Tibial nerve (tissue), 3 donors: ENCODE measurements at regions not wholly inside any gene's neighbourhood (a gene's known extent, or its start where the extent isn't known, plus 50 kb on each side); places are given as distances from the start of the nearest gene placed in this dataset.

Source experiments
- CTCF ChIP-seq, 5 experiments: fragments of 200-600 bp in 3 of 5; fragments of 450-650 bp in 2 of 5; sonication (generic) in 3 of 5; IDR thresholded peaks; one replicate each; pipeline ENCODE4 v1.5.1; 2016 to 2019; ENCODE audit warnings: antibody characterized with exemption in 5 of 5, mild to moderate bottlenecking in 3 of 5, moderate library complexity in 2 of 5
- POLR2A ChIP-seq, 2 donors: fragments of 450-650 bp; IDR thresholded peaks; one replicate each; pipeline ENCODE4 v1.6.1; 2017; ENCODE audit warnings: antibody characterized with exemption in 2 of 2, mild to moderate bottlenecking in 2 of 2, moderate library complexity in 2 of 2

DNA sequence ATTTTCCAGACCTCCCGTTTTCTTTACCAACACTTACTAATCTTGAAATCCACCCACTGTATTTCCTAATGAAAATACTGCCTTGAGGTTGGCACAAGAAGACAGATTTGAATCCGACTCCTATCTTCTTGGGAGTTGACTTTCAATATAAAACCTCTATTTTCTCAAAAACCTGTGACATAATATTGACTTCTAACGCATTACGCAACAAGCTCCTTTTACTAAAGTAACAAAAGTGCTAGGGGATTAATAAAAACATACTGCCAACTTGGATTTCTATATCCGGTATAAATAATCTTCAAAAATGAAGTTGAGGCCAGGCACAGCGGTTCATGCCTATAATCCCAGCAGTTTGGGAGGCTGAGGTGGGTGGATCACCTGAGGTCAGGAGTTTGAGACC is 382.0 kb downstream of the PREX1 start:
- TF ChIP-seq POLR2A (IDR thresholded peaks at IDR 0.05) (no peak), CTCF (IDR thresholded peaks at IDR 0.05) (no peak)
